GM18502 (cell line): ENCODE measurements at regions not wholly inside any gene's neighbourhood (a gene's known extent, or its start where the extent isn't known, plus 50 kb on each side); places are given as distances from the start of the nearest gene placed in this dataset.

Experiments used
- ATAC-seq: cut with Tn5 transposase; IDR thresholded peaks from one replicate; pipeline ENCODE4 v1.9.1; 2021; ENCODE audit warnings: mild to moderate bottlenecking; ENCODE audit not compliant: unreplicated experiment, poor library complexity

DNA sequence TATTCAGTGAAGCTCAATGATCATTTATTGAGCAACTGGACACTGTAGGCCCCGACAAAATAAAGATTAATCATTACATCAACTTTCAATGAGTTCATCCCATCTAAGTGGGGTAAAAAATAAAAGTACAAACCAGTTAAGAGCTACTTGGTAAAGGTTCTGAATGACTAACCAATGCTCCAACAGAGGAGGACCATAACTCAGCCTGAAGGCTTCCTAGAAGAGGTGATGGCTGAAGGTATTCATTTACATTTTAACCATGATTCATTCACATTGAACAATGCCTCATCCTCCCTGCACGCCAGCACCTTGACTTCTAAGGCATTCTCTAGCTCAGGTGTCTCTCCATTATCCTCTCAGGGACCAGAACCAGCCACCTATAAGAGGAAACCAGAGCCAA lies 201.4 kb downstream of the ZNF462 start:
- ATAC-seq = no peak

DNA sequence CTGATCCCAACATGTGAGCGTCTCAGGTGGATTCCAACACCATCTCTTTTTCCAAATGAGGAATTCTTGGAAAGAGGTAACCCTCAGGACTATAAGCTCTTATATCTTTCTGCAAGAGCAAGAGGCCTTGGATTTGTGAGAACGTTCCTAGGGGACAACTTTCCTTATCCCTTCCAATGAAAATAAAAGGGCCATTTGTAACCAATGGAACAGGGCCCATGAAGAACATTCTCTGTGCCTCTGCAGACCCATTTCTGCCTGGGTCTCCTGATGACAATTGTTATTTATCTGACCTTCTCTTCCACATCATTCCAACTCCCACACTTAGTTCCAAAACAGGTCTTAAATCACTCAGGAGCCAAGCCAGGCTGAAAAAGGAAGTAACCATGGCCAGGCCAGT lies 202.6 kb downstream of the ZNF462 start:
- ATAC-seq = no peak

DNA sequence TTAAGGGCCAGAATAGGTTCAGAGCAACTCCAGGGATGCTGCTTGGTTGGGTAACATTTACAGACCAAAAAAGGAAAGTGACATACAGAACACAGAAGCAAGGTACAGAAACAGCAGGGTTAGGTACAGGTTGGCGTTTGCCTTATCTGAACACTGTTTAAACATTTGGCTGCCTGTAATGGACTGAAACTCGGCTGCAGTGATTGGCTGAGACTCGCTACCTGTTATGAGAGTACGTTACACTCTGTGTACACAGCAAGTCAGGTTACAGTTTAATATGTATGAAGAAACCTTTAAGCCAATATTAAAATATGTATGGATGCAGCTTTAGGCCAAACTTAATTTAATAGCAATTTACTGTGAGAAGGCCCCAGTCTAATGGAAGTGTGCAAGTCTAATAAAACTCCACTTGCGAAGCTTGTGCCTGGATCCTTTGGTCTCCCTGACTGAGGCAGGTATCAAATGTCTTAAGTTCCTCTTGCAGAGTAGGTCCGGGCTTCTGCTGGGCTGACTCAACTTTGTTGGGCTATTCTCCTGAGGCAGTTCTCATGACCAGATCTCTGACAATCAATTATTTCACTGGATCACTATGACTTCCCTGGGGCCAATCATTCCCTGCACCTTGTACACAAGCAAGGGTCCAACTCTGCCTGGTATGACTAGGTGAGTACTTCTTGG lies 204.9 kb downstream of the ZNF462 start:
- no peak for ATAC-seq

DNA sequence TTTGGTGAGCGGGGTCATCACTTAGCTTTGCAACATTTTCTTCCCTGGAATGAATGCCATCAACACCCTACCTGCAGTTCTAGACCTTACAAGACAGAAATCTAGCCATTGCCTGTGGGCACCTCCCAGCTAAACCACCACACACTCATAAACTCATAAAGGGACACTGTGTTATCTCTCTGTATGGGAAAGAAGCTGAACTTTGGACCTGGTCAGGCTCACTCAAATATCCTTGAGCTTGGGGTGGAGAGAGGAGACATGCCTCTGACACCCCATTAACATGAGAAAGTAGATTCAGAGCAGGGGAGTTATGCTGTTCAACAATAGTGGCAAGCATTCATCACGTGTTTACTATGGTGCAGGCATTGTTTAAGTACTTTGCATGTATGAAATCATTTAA lies 205.6 kb downstream of the ZNF462 start:
- no peak for ATAC-seq

DNA sequence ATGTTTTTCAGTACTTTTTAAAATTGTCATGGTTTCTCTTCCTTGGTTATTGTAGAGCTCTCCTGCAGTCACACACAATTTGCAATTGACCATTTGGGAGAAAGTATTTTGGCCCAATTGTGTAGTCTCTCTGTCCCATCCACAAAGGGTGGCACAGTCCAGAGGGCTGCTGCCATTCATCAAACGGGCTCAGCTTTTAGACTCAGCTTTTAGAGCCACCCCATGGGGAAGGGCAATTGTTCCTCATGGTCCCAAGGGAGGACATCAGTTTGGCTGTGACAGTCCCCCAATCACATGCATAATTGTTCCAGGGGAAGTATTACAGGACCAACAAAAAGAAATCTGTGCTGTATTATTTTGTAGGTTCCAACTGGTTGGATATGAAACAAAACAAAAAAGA lies 207.6 kb downstream of the ZNF462 start:
- ATAC-seq = no peak

DNA sequence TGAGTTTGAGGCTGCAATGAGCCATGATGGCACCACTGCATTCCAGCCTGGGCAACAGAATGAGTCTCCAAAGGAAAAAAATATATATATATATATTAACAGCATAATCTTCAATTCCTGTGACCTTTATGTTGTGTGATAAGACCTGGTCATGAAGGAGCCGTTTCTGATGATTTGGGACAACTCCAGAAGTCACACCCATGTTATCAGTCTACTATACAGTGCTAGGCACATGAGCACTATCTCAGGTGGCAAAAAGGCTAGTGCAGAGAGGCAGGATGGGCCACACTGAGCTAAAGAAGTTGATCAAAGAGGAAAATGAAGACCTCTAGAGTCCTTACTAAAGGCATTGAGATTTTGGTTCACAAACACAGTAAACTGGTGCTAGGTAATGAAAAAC lies 205.0 kb upstream of the RAD23B start:
- no peak for ATAC-seq

DNA sequence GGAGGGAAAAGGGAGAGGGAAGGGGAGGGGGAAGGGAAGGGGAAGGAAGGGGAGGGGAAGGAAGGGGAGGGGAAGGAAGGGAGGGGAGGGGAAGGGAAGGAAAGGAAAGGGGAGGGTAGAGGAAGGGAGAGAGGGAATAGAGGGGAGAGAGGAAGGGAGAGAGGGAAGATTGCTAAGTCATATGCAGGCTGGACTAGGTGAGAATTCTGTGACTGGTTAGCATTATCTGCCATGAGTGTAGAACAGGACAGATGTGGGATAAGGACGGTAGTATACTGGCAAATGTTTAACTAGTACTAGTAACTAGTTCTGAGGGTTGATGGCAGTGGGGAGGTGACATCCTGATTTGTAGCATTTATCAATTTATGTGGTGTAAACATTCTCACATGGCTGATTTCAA lies 203.5 kb upstream of the RAD23B start:
- no peak for ATAC-seq

DNA sequence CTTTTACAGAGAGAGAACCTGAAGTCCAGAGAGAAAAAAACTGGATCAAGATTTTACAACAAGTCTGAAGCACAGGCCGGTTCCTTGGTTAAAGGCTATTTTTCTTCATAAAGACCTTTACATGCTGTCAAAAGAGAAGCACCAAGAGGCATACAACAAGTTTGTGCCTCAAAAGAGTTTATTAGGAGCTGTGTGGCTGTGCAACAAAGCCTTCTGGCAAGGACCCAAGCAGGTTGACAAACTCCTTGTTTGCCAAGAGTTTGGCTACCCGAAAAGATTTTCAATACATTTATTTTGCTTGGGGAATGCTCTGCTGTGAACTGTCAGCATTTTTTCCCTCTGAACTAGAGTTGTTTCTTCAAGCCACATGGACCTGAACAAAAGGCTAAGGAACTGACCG lies 202.9 kb upstream of the RAD23B start:
- no peak for ATAC-seq

DNA sequence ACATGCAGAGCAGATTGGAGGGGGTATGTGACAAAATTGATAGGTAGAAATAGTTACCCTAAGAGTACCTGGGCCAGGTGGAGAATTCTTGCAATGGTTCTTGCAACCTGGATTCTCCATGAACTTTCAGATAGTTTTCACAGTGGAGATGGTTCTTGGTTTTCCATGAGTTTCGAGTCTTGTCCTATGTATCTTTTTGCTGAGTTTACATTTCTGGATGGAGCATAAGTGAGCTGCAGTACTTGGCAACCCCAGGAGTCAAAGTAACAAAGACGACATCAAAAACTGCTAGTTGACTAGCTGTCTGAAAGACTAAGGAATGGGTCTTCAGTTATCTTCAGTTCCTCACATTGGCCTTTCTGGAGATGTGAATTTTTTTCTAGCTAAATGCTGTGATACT lies 196.6 kb upstream of the RAD23B start:
- ATAC-seq = no peak

DNA sequence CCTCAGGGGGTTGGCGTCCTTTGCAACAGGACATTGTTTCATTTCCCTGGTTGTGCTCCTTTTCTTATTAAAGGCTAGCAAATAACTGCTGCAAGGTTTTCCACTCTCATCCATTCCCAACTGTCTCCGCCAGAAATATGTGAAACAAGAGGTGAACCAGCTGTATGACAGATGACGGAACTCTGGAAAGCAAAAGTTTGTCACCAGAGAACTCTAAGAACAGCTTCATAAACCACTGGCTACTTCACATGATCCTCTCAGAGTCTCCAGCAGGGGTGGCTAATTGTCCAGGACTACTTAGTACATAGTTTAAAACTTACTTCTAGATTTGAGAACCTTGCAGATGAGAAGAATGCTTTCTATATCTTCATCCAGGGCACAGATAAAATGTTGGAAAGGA lies 195.9 kb upstream of the RAD23B start:
- no peak for ATAC-seq

DNA sequence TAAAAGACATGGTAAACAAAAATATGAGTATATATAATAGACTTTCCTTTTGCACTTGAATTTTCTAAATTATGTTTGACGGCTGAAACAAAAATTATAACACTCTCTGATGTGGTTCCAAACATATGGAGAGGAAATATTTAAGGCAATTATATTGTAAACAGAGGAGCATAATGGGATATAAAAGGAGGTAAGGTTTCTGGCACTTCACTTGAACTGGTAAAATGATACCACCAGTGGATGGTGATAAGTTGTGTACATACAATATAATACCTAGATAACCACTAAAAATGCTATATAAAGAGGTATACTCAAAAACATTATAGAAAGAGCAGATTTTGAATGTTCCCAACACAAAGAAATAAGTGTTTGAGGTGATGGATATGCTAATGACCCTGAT lies 192.9 kb upstream of the RAD23B start:
- ATAC-seq = no peak

DNA sequence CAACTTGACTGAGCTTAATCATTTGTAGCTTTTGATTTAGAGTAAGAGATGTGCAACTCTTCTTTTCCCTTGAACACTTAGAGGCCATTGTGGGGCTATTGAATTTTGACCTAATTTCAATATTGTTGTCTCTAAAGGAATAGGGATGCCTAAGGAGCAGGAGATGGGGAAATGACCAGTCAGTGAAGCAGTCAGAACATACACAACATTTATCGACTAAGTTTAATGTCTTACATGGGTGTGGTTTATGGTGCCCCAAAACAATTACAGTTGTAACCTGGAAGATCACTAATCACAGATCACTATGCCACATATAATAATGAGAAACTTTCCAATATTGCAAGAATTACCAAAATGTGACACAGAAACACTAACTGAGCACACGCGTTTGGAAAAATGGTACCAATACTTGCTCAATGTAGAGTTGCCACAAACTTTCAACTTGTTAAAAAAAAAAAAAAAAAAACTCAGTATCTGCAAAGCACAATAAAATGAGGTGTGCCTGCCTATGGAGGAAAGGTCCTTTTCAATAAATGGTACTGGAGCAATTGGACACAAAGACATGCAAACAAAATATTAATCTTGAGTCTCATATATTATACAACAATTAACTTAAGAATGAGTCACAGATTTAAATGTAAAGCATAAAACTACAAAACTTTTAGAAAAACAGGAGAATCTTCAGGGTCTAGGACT lies 189.6 kb upstream of the RAD23B start:
- ATAC-seq = no peak

DNA sequence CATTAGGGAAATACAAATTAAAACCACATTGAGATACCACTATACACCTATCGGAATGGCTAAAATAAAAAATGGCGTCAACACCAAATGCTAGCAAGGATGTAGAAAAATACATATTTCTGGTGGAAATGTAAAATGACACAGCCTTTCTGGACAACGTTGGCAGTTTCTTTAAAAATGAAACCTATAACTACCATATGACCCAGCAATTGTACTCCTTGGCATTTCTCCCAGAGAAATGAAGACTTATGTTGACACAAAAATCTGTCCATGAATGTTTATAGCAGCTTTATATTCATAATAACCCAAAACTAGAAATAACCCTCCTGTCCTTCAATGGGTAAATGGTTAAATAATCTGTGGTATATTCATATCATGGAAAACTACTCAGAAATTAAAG lies 188.7 kb upstream of the RAD23B start:
- ATAC-seq = no peak

DNA sequence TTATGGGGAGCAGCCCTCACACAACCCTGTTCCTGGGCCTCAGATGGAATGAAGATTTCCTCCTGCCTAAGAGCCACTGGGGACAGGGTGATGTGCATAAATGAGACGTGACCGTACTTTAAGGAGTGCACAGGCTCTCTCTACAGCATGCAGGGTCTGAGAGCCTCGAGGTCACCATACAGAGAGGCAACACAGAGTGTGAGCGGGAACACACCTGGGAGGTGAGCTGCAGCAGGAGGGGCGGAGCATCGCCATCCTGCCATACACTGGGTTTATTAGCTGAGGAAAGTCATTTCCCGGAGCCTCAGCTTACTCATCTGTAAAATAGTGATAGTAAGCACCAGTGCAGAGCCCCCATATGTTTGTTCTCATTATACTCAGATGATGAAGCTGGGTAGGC lies 182.5 kb upstream of the RAD23B start:
- ATAC-seq = no peak

DNA sequence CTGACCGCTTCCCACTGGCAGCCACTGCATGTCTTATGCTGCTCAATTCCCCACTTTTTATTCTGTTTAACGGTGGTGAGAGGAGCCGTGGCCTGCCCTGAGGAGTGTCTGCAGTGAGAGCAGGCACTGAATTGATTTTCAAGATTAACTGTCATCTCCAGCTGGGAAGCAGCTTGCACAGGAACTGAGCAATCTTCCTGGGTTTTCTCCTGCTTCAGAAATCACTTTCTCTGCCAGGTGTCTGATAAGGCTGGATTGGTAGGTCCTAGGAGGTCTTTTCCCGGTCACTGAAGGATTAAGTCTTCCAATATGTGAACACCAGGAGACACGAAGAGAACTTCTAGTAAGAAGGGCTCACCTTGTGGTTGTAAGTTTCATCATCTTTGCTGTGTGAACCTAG lies 181.1 kb upstream of the RAD23B start:
- ATAC-seq = no peak

DNA sequence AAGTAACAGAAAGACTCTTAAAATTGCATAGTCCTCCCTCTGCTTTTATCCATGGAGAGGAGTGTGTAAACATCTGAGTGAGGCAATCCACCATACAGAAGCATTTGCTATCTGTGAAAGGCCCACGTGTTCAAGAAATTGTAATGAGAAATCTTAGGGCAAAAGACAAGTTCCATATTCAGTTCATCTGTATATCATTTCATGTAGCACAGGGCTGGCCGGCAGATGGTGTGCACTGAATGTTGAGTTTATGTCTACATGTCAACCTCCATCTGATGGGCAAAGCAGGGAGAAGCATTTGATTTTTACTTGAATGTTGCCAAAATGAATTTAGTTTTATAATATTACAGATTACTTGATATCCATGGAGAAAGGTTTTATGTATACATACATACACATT lies 179.5 kb upstream of the RAD23B start:
- ATAC-seq = no peak

DNA sequence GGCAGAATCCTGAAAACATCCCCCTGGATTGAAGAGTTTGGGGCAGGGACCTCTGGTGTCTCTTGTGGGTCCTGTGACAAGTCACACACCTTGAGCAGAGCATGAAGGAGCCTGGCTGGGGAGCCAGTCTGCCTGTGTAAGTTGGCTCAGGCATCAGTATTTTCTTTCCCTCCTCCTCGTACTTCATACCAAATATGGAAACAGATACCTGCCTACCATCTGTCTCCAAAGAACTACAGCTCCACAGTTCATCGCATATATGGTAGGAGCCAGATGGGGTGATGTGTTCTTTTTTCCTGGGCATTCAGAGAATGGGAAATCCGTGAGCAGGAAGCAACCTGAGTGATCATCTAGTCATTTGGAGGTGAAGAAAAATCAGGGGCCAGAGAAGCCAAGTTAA lies 177.3 kb upstream of the RAD23B start:
- ATAC-seq = no peak

DNA sequence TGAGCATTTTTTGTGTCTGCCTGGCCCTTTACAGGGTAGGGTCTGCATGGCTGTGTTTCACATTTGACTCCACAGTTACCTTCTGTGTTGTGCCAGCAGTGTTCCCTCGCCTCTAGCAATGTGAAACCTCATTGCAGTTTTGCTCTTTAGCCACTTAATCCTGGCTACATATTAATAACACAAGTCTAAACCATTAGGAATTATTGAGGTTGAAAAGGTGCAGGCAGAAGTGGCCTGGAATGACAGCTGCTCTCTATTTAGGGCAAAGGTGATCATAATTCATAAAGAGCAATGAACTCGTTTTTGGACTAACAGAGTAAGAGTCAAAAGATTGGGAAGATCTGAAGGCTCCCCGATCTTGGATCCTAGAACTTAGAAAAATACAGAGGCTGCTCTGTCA lies 176.7 kb upstream of the RAD23B start:
- ATAC-seq = no peak

DNA sequence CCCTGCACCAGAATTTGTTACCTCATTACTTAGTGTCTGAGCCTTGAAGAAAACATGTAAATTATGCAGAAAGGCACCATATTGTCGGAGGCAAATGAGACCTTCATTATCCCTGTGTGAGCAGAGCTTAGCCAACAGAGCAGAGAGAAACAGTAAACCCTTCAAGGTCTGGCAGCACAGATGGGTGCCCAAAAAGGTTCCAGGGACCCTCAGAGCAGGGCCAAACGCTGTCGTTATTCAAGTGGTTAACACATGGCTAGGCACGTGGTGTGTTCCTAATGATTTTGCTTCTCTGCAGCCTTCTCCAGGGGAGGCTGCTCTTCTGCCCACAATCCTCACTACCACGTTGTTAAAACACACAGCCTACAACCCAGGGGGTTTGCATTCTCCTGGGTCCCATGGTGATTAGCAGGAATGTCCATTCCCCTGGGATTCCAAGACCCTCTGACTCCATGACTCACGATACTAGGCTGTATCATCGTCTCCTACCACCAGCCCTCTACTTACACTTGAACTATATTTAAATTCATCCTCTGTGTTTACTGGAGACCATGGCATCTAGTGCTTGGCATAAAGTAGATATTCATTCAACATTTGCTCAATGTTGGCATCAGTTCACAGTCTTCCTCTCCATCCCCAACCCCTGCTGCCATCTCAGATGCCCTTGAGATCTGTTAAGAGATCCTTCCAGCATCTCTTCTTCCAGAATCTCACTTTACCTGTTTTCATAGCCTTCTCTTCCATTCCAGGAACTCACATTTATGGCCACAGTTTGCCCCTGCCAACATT lies 174.5 kb upstream of the RAD23B start:
- no peak for ATAC-seq

DNA sequence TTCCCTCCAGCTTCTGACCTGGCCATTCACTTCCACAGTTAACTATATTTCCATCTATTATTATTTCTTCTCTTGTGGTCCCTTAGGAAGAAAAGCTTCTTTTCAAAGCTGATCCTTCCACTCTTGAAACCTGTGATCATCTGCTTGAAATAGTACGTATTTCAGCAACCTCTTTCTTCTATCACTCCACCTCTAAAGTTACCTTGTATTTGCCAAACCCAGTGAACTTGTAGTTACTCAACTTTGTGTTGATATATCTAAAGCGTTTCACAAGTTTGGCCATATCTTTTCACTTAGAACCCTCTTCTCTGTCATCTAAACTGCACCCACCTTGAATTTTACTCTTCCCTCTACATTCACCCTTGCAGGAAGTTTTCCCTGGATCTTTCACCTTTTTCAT lies 173.8 kb upstream of the RAD23B start:
- no peak for ATAC-seq

DNA sequence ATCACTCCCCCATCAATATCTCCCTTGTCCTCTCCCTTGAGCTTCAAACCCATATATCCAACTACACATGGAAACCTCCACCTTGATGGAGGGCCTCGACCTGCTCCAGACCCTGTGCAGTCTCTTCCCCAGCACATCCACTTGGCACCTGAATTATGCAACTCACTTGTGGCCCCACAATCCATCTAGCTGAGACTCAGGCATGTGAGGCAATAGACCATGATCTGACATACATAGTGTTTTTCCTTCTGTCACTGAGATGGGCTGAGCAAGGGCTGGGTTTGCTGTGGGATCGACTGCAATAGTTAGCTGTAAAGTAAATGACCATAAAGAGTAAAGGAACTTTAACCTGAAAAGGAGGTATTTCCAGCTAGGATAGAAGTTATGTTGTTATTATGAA lies 172.9 kb upstream of the RAD23B start:
- no peak for ATAC-seq
